ENCODE measurements at regions not wholly inside any gene's neighbourhood (a gene's known extent, or its start where the extent isn't known, plus 50 kb on each side); places are given as distances from the start of the nearest gene placed in this dataset.

- no peak overlapping the region for H3K4me3 ChIP-seq (ENCODE audit: low read depth, low read length)
- no peaks in the 10 kb centered on the region for H3K4me1 ChIP-seq (ENCODE audit: control insufficient read depth, insufficient read depth, low read length)
- no peaks in the 10 kb centered on the region for H3K9me3 ChIP-seq (ENCODE audit: control insufficient read depth, insufficient read depth, low read depth, low read length)
- CTCF ChIA-PET, result no interaction called here
- POLR2A ChIA-PET, result no interaction called here
- H3K36me3 ChIP-seq (ENCODE audit: control insufficient read depth in 2 of 2, insufficient read depth in 1 of 2, low read length in 2 of 2), result no peaks in the 10 kb centered on the region
- no peak overlapping the region for H3K27ac ChIP-seq (ENCODE audit: extremely low read depth, low read depth, low read length)
- TF ChIP-seq ZNF335 (tag by site-specific recombination; conservative IDR thresholded peaks at IDR 0.05), result no peak
- TF ChIP-seq ZNF155 (tag by site-specific recombination; IDR thresholded peaks at IDR 0.05), result no peak
- TF ChIP-seq, protein P1, sequence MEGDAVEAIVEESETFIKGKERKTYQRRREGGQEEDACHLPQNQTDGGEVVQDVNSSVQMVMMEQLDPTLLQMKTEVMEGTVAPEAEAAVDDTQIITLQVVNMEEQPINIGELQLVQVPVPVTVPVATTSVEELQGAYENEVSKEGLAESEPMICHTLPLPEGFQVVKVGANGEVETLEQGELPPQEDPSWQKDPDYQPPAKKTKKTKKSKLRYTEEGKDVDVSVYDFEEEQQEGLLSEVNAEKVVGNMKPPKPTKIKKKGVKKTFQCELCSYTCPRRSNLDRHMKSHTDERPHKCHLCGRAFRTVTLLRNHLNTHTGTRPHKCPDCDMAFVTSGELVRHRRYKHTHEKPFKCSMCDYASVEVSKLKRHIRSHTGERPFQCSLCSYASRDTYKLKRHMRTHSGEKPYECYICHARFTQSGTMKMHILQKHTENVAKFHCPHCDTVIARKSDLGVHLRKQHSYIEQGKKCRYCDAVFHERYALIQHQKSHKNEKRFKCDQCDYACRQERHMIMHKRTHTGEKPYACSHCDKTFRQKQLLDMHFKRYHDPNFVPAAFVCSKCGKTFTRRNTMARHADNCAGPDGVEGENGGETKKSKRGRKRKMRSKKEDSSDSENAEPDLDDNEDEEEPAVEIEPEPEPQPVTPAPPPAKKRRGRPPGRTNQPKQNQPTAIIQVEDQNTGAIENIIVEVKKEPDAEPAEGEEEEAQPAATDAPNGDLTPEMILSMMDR (tag by site-specific recombination; IDR thresholded peaks at IDR 0.05), result no peak
- TF ChIP-seq OSR2 (tag by site-specific recombination; IDR thresholded peaks at IDR 0.05), result no peak
- TF ChIP-seq ZNF501 (tag by site-specific recombination; IDR thresholded peaks at IDR 0.05), result no peak
- no peak for TF ChIP-seq ZNF16 (tag by site-specific recombination; IDR thresholded peaks at IDR 0.05; ENCODE audit: low read depth)
These were observed 825.1 kb upstream of the CNTNAP5 start for GRCh38 chr2:123200035-123200434.

GRCh38 chr2:123207245-123207644 is 817.8 kb upstream of the CNTNAP5 start:
- no peaks in the 10 kb centered on the region for H3K9me3 ChIP-seq (ENCODE audit: control insufficient read depth, insufficient read depth, low read depth, low read length)
- no peak for TF ChIP-seq ZNF654 (tag by site-specific recombination; IDR thresholded peaks at IDR 0.05; ENCODE audit: low read depth)
- TF ChIP-seq ZNF558 (tag by site-specific recombination; IDR thresholded peaks at IDR 0.05), result no peak
- TF ChIP-seq ZNF266 (tag by site-specific recombination; IDR thresholded peaks at IDR 0.05; ENCODE audit: low read depth), result no peak
- TF ChIP-seq ZNF664 (tag by site-specific recombination; IDR thresholded peaks at IDR 0.05), result no peak
- TF ChIP-seq, protein P2, sequence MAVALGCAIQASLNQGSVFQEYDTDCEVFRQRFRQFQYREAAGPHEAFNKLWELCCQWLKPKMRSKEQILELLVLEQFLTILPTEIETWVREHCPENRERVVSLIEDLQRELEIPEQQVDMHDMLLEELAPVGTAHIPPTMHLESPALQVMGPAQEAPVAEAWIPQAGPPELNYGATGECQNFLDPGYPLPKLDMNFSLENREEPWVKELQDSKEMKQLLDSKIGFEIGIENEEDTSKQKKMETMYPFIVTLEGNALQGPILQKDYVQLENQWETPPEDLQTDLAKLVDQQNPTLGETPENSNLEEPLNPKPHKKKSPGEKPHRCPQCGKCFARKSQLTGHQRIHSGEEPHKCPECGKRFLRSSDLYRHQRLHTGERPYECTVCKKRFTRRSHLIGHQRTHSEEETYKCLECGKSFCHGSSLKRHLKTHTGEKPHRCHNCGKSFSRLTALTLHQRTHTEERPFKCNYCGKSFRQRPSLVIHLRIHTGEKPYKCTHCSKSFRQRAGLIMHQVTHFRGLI (tag by site-specific recombination; IDR thresholded peaks at IDR 0.05), result no peak
- TF ChIP-seq ZNF514 (tag by site-specific recombination; IDR thresholded peaks at IDR 0.05), result no peak
- TF ChIP-seq ZNF416 (tag by site-specific recombination; IDR thresholded peaks at IDR 0.05), result no peak
- no peak for TF ChIP-seq ZNF488 (tag by site-specific recombination; IDR thresholded peaks at IDR 0.05)
- no peak for TF ChIP-seq ZNF776 (tag by site-specific recombination; IDR thresholded peaks at IDR 0.05; ENCODE audit: borderline replicate concordance)
- TF ChIP-seq ZNF302 (tag by site-specific recombination; IDR thresholded peaks at IDR 0.05; ENCODE audit: low read depth), result no peak
- no peak overlapping the region for H3K4me3 ChIP-seq (ENCODE audit: low read depth, low read length)
- ChIA-PET POLR2A (no interaction called here), CTCF (no interaction called here)
- H3K27ac ChIP-seq (ENCODE audit: extremely low read depth, low read depth, low read length), result no peak overlapping the region
- no peaks in the 10 kb centered on the region for H3K4me1 ChIP-seq (ENCODE audit: control insufficient read depth, insufficient read depth, low read length)
- no peaks in the 10 kb centered on the region for H3K36me3 ChIP-seq (ENCODE audit: control insufficient read depth in 2 of 2, insufficient read depth in 1 of 2, low read length in 2 of 2)

GRCh38 chr2:123209202-123209601 is 815.9 kb upstream of the CNTNAP5 start:
- ChIA-PET POLR2A (no interaction called here), CTCF (no interaction called here)

More at GRCh38 chr2:123209202-123209601, 815.9 kb upstream of the CNTNAP5 start:
- TF ChIP-seq, protein P3, sequence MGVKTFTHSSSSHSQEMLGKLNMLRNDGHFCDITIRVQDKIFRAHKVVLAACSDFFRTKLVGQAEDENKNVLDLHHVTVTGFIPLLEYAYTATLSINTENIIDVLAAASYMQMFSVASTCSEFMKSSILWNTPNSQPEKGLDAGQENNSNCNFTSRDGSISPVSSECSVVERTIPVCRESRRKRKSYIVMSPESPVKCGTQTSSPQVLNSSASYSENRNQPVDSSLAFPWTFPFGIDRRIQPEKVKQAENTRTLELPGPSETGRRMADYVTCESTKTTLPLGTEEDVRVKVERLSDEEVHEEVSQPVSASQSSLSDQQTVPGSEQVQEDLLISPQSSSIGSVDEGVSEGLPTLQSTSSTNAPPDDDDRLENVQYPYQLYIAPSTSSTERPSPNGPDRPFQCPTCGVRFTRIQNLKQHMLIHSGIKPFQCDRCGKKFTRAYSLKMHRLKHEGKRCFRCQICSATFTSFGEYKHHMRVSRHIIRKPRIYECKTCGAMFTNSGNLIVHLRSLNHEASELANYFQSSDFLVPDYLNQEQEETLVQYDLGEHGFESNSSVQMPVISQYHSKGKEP (tag by site-specific recombination; IDR thresholded peaks at IDR 0.05), result no peak
- H3K4me3 ChIP-seq (ENCODE audit: low read depth, low read length), result no peak overlapping the region
- no peak overlapping the region for H3K27ac ChIP-seq (ENCODE audit: extremely low read depth, low read depth, low read length)
- H3K9me3 ChIP-seq (ENCODE audit: control insufficient read depth, insufficient read depth, low read depth, low read length), result no peaks in the 10 kb centered on the region
- no peaks in the 10 kb centered on the region for H3K36me3 ChIP-seq (ENCODE audit: control insufficient read depth in 2 of 2, insufficient read depth in 1 of 2, low read length in 2 of 2)
- no peaks in the 10 kb centered on the region for H3K4me1 ChIP-seq (ENCODE audit: control insufficient read depth, insufficient read depth, low read length)
